GM19372 (cell line): ENCODE measurements at regions not wholly inside any gene's neighbourhood (a gene's known extent, or its start where the extent isn't known, plus 50 kb on each side); places are given as distances from the start of the nearest gene placed in this dataset.
"Not testable (repeated sequence)": the region's sequence is repeated elsewhere in the genome, so short reads cannot be mapped to it uniquely, and the experiment has no call there.

Experiments
- ATAC-seq: cut with Tn5 transposase; IDR thresholded peaks from one replicate; pipeline ENCODE4 v1.9.1; 2021; ENCODE audit warnings: mild to moderate bottlenecking, low read depth, moderate library complexity; ENCODE audit not compliant: unreplicated experiment

DNA sequence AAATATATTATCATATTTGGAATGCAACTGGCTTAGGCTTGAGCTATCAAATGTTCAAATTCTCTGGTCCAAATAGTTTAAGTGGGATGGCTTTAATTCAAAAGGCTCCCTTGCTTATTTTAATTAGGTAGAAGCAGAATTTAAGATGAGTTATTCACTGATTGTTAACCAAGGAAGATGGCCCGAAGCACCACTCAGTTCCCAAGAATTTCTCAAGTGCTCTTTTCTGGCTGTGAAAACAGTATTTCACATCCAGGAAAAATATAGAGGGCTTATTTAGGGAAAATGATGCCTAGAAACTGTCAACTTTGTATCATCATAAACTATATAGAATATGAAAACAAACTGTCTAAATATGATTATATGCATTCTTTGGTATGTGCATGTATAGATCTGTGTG lies 246.5 kb upstream of the SFRP2 start:
- ATAC-seq: no peak

DNA sequence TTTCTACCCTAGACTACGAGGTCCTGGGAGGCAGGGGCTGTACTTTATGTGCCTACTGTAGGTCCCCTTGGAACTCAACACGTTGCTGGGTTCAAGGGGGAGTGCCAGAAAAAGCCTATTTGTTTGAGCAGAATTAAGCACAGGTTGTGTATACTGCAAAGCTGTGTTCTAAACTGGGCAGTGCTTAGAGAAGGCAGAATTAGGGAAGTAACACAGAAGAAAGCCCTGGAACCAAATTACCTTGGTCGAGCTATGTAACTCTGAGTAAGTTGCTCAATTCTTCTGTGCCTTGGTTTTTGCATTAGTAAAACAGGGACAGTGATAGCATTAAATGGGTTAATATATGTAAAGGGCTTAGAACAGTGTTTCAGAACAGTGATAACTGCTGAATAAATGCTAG lies 245.0 kb upstream of the SFRP2 start:
- ATAC-seq: no peak

DNA sequence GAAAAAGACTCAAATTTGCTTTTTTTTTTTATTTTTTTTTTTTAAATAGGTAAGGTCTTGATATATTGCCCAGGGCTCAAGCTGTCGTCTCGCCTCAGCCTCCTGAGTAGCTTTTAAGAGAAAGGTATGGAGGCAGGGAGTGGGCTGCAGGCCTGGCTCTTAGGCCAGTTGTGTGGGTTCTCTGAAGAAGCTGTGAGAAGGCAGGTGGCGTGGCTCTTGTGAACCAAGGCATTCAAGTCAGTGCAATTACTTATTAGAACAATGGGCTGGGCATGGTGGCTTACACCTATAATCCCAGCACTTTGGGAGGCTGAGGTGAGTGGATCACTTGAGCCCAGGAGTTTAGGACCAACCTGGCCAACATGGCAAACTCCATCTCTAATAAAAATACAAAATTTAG lies 244.0 kb upstream of the SFRP2 start:
- no peak for ATAC-seq

DNA sequence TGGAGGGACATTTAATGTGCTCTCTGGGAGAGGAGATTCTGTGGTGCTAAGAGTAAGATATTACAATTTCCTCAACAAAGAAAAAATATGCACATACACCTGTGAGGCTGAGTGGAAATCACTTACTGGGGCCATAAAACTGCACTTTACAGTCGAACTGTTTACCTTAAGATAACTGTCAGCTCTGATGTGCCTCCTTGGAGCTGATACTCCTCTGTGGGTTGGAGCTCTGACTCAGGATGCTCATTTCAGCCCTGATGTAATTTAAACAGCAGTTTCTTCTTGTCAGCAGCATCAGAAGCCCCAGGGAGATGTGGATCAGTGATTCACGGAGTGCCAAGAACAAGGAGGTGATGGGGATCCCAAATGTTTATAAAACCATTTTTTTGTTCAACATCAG lies 241.9 kb upstream of the SFRP2 start:
- no peak for ATAC-seq

DNA sequence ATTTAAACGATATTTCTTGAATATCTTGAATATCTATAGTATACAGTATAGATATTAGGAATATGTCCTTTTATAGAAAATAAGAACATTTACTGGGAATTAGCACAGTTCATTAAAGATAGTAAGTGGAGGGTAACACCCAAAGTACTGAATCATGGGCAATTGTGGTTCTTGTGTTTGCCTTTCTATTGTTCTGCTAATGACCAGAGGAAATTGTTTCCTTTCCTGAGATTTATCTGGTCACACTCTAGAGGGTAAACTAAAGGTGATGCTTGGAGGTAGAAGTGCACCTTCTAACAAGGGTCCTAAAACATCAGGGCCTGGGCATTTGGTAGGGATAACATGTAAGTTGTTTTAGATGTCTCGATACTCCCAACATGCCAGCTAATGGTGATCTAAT lies 241.3 kb upstream of the SFRP2 start:
- no peak for ATAC-seq

DNA sequence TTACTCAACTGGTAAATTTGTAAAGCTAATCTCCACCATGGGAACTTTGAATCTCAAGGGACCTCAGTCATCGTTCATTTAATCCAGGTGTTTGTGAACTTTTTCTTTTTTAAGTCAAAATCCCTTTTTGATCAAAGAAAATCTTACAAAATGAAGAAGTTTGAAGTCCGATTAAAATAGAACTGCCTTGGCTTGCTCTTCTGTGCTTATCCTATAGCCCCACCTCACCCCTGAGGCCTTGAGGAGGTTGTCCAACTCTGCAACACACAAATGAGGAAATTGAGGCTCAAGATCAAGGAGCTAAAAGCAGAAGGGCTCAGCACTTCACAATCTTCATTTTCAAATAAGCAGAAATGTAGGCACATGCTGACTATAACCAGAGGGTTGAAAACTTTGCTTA lies 240.3 kb upstream of the SFRP2 start:
- ATAC-seq: no peak

DNA sequence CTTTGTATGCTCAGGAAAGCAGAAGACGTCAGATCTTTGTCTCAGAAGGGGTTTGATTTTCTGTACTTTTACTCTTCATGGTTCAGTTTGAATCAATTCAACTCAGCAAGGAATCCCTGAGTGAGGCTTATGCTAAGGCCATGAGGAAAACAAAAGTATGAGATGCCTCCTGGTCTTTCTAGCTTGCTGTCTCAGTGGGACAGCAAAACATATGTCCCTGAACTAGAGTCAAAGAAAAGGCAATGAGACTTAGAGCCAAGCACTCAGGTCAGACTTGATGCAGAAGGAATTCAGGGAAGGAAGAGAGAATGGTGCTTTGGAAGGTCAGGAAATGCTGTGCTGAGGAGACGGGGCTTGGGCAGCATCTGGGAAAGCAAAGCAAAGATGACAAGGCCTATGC lies 236.2 kb upstream of the SFRP2 start:
- ATAC-seq: no peak

DNA sequence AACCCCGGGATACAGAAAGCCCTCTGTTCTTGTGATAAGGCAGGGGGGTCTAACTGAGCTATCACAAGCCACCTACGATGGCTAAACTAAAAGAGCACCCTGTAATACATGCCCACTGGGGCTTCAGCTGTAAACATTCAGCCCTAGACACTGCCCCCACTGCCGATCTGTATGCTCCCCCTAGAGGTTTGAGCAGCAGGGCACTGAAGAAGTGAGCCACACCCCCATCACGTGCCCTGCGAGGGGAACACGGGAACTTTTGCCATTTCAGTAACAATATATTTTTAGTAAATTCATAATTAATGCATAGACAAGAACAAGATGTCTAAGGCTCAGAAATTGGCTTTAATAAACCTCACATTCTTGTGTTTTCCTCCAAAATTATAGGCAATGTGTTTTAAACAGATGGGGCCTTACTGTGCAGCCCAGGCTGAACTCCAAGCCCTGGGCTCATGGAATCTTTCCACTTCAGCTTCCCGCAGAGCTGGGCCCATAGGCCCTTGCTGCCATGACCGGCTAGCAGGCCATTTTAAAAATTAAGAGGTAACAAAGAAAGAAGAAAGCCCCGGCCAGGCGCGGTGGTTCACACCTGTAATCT lies 235.3 kb upstream of the SFRP2 start:
- no peak for ATAC-seq

DNA sequence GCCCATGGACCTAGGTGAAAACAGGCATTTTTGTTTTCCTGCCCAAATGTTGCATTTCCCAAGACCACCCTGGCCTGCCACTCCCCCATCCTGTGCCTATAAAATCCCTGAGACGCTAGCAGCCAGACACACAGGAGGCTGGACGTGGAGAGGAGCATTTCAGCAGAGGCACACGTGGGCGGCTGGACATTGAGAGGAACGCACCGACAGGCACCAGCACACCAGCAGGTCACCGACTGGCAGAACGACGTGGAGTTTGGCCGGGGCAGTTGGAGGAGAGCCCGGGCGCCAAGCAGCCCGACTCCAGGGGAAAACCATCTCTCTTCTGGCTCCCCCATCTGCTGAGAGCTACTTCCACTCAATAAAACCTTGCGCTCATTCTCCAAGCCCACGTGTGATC lies 234.8 kb upstream of the SFRP2 start:
- ATAC-seq: not testable (repeated sequence)

DNA sequence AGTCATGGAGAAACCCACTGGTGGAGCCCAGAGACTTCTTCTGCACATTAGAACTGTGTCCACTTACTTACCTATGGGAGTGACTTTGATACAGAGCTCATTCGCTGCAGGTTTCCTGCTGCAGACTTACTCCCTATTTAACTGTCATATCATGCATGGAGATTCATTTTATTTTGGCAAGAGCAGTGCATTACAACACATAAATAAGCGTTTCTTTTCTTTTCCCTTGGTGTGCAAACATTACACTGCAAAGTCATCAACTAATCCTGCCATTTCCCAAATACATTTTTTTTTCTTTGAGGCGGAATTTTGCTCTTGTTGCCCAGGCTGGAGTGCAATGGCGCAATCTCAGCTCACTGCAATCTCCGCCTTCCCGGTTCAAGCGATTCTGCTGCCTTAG lies 230.9 kb upstream of the SFRP2 start:
- ATAC-seq: no peak

DNA sequence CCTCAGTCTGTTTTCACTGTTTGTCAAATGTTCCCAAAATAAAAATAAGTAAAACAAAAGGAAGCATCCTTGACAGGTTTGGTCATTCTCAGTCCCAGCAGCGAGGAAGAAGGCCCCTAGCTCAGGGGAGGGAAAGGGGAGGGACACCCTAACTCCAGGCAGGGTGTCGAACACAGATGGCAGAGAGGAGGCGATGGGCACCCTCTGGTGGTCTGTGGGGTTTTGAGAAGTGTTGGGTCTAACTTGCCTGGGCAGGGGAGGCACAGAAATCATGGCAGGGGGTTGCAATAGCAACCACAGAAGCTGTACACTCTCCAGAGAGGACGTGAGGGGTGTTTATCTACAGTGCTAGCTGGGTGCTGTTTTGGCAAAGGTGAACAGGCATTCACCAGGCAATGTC lies 229.8 kb upstream of the SFRP2 start:
- ATAC-seq: no peak

DNA sequence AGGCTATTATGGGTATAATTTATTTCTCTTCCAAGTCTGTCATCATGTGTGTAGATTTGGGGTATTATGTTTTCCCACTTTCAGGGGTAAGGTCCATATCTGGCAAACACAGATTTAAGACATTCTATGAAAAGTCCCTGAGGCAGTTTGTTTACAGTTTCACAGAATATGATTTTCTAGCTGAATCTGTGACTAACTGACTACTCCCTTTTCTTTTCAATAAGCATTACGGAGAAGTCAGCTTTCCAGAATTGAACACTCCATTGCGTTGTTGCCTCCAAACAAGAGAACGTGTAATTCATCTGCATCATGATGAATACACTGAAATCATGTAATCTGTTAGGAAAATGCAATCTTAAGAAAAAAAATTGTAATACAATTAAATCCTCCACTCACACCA lies 226.7 kb upstream of the SFRP2 start:
- no peak for ATAC-seq

DNA sequence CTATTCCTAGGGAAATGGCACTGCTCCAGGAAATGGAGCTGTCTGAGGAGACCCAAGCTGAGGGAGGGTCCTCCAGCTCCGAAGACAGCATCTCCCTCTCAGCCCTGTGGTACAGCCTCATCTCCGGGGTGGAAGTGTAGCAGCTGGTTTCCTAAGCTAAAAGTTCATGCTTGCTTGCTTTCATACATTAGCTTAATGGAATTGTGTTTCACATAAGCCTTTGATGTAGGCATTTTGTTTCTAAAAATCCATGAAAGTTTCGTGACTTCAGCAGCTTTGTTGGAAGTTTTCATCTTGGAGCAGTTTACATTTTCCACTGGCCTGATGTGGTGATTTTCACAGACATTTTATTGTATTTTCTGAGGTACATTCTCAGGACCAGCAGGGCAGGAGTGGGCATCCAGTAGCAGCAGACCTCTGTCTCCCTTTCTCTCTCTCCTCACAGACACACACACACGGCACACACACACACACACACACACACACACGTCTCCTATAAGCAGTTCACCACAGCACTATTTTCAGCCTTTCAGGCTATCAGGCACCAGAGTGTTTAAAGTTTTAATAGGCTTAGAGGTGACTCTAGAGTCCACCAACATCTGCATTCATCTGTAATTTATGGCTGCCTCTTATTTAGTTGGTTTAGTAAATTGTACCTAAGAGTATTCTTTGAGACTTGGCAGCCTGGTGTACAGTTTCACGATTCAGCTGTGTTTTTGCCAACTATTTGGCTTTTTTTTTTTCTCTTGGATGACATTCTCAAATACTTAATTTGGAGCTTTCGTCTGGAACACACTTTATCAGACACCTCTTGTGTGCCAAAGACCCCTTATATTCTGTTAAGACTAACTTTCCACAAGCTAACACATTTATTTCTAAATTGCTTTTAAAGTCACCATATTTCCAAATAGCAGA lies 225.8 kb upstream of the SFRP2 start:
- ATAC-seq: no peak

DNA sequence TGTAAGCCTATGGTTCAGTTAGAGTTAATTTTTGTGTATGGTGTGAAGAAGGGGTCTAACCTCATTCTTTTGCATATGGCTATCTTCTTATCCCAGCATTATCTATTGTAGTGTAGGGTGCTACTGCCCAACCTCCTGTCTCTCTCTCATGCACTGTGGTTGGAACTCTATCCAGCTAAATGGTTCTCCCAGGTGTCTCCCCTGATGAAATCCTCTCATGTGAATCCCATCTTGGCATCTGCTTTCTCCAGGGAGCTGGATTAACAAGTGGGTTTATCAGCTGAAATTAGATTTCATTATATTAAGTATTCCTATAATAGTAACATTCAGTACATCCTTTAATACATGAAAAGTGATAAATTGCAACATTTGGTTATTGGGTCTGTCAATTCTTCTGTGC lies 224.7 kb upstream of the SFRP2 start:
- ATAC-seq: no peak

DNA sequence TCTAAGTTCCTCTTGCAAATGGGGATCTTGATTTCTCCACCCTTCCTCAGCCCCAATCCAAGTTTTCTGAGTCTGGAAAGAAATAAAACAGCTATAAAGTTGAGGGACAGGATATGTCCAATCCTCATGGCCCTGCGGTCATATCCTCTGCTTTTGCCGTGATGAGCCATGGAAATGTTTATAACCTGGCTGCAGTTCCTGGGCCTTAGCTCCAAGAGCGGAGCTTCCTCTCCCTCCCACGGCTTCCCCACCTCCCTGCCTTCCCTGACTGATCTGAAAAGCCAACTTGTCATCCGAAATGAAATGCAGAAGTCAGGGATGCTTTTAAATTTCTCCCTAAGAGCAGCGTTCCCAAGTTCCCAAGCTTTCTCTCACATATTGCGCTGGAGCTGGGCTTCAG lies 221.5 kb upstream of the SFRP2 start:
- no peak for ATAC-seq

DNA sequence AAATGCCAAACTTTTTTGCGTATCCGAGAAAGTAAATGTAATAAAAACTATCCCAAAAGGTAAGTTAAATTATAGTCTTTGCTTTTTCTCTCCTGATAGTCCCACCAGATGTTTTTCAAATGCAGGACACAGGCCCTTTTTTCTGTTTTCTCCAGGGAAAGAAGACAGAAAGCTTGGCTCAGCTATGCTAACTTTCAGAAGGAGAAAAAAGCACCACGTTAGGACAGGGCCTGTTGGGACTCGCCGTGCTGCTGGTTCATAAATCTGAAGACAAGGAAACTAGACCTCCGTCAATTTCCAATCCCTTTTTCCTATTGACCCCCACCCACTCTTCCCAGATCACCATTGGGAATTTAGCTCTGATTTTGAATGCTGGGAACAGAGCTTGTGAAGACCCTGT lies 220.9 kb upstream of the SFRP2 start:
- ATAC-seq: no peak

DNA sequence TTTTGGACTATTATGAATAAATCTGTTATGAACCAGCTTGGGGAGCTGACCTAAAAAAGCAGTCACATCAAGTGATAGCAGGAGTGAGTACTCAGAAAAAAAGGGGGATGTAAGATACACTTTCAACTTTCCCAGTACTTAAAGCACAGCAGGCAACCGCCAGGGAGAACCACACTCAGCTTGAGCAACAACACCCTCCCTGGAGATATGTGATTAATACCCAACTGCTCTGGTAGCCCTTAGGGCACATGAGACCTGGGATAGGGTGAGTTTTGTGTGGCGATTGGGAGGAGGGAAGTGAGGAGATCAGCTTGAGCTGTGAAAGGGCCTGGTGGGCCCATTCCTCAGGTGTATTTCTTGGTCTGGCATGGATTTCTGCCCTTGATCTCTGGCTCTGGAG lies 220.3 kb upstream of the SFRP2 start:
- no peak for ATAC-seq

DNA sequence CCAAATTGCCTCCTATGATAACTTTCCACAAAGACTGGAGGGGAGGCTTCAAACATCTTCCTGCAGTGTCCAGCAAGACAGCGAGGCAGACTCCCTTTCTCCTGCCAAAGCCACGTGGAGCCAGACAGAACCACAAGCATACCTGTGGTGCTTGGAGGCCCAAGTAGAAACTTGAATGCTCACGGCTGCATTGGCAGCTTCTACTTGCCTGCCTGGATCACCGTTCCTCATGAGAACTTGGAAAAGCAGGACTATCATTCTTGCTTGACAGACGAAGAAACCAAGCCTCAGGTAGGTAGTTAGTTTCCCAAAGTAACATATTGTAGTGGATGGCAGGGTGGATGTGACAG lies 216.3 kb upstream of the SFRP2 start:
- no peak for ATAC-seq

DNA sequence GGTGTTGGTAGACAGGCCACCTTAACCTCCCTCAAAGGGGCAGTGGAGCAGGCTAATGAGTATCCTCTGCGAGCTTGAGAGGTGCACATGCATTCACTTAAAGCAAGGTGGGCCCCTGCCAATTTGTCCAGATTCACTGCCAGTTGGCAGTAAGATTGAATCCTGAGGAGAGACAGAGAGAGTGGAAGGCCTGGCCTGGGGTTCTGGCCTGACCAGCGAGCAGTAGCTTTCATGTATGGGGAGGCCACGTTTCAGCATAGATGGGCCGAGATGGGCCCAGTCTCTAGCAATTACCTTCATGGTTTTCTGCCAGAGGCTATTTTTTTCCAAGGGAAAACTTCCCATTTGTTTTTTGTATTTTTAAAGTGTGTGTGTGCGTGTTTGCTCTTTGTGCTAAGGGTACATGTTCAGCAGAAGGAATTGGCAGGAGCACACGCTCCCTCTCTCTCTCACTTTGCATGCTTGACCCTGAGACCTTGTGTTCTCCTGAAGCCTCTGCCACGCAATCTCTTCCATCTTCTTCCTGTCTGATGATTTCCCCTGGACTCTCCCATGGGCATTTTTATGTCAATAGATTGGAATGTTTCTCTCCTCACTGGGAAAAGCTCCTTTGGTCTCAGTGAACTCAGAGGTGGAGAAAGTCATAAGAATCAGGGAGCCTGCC lies 215.8 kb upstream of the SFRP2 start:
- no peak for ATAC-seq

DNA sequence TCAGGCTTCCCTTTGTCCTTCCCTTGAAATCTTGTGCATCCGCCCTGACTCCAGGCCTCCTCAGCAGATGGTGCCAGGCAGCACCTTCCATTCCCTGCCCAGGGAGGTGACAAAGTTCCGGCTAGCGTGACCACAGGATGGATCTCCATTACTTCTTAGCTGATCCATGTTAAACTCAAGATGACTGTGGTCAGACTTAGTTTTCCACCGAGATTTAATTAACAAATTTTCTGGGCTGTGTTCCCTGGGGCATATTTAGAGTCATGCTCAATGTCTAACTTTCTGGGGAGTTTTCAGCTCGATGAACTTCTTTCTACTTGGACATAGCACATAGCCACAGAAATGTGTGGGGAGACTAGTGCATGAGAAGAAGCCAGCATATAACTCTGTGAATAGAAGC lies 215.1 kb upstream of the SFRP2 start:
- ATAC-seq: no peak

DNA sequence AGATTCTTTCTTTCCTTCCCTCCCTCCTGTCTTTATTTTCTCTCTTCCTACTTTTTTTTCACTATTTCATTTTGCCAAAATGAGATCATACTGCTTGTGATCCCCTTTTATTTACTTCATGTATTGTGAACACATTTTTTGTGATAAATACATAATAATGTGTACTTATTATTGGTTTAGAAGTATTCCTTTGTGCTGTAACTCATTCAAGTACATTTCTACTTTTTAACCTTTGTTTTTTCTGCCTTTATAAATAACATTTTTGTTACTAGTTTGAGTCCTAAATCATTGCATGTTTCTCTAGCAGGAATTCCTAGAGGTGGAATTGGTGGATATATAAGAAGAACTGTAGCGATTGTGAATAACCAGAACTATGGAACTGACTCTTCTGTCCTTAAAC lies 214.5 kb upstream of the SFRP2 start:
- ATAC-seq: no peak

DNA sequence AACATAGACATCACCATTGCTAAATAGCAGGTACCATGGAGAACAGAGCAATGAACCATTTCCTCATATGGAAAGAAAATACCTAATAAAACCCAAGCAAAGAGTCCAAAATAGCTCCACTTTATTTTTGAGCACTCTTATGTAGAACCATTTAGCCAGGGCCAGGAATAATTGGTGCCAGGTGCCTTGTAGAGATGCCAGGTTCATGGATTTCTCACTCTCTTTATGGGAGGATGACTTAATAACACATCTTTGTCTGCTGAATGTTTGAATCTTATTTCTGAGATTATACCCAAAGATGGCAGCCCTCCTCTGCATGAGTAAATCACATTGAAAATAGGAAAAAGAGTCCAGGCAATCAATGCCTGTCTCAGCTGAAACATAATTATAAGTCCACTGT lies 212.3 kb upstream of the SFRP2 start:
- no peak for ATAC-seq
